HG03521 (cell line): ENCODE measurements at regions not wholly inside any gene's neighbourhood (a gene's known extent, or its start where the extent isn't known, plus 50 kb on each side); places are given as distances from the start of the nearest gene placed in this dataset.

Source experiments
- ATAC-seq: cut with Tn5 transposase; IDR thresholded peaks from one replicate; pipeline ENCODE4 v1.9.1; 2021; ENCODE audit warnings: mild to moderate bottlenecking, moderate library complexity; ENCODE audit not compliant: unreplicated experiment

- ATAC-seq, result no peak
Observed at GRCh38 chr12:25009496-25010092, 60.7 kb upstream of the BCAT1 start.

- ATAC-seq, result no peak
Observed at GRCh38 chr12:25005376-25005775, 56.5 kb upstream of the BCAT1 start.

- ATAC-seq, result no peak
Observed at GRCh38 chr12:25004447-25004846, 55.5 kb upstream of the BCAT1 start.

GRCh38 chr12:25001311-25001710, 52.4 kb upstream of the BCAT1 start:
- no peak for ATAC-seq
